ENCODE measurements at regions not wholly inside any gene's neighbourhood (a gene's known extent, or its start where the extent isn't known, plus 50 kb on each side); places are given as distances from the start of the nearest gene placed in this dataset.

GRCh38 chr4:78720994-78721677, 55.0 kb upstream of the BMP2K start:
- peak in 7 of 42 donors; percentile 11 to 52 (median 15) for DNase-seq
- intact Hi-C loops (cut with DNase I), result no loop called here

DNA sequence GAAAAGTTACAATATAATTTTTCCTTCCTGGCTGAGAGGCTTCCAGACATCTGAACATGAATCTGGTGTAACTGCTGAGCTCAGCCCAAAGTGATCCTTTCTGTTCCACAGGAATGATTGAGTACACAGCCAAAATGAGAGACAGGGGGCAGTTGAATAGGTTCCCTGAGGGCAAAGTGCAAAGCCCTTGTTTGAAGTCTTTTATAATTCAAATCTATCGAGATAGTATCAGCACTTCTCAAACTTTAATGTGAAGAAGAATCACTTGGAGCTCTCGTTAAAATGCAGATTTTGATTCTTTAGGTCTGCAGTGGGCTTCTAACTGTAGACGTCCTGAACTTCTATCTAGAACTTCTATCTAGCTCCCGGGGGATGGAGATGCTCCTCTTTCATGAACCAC, 54.4 kb upstream of the BMP2K start:
- DNase-seq, result no peak
- intact Hi-C loops (cut with DNase I), result no loop called here

- no peak for DNase-seq
- intact Hi-C loops (cut with DNase I), result no loop called here
Observed at GRCh38 chr4:78722320-78722719, 53.8 kb upstream of the BMP2K start.

- no peak for DNase-seq
- intact Hi-C loops (cut with DNase I), result no loop called here
Observed at GRCh38 chr4:78722878-78723277, 53.3 kb upstream of the BMP2K start.
